ENCODE measurements at regions not wholly inside any gene's neighbourhood (a gene's known extent, or its start where the extent isn't known, plus 50 kb on each side); places are given as distances from the start of the nearest gene placed in this dataset.

DNA sequence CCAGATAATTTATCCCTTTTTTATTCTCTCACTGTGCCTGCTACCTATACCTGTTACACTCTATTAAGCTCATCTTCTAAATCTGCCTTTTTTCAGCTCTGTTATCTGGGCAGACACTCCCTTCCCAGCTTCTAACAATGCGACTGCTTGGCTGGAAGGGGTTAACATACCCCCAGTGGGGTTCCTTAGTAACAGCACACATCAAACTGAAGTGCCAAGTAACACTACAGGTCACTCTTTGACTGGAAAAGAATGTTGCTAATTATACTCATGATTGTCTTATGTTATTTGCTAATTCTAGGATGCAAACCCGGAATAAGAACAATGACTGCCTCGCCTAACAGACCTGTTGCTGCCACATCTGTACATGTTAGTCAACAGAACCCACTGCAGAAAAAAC, 203.5 kb downstream of the EPM2A start:
- TF ChIP-seq, protein P1, sequence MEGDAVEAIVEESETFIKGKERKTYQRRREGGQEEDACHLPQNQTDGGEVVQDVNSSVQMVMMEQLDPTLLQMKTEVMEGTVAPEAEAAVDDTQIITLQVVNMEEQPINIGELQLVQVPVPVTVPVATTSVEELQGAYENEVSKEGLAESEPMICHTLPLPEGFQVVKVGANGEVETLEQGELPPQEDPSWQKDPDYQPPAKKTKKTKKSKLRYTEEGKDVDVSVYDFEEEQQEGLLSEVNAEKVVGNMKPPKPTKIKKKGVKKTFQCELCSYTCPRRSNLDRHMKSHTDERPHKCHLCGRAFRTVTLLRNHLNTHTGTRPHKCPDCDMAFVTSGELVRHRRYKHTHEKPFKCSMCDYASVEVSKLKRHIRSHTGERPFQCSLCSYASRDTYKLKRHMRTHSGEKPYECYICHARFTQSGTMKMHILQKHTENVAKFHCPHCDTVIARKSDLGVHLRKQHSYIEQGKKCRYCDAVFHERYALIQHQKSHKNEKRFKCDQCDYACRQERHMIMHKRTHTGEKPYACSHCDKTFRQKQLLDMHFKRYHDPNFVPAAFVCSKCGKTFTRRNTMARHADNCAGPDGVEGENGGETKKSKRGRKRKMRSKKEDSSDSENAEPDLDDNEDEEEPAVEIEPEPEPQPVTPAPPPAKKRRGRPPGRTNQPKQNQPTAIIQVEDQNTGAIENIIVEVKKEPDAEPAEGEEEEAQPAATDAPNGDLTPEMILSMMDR (IDR thresholded peaks at IDR 0.05), result no peak
- TF ChIP-seq EP300 (IDR thresholded peaks at IDR 0.05) (no peak), POLR2A (IDR thresholded peaks at IDR 0.05) (no peak), POLR2AphosphoS5 (IDR thresholded peaks at IDR 0.05) (no peak)

Data from suprapubic skin (tissue), 4 donors.